Parathyroid adenoma (tissue), 2 donors: ENCODE measurements at regions not wholly inside any gene's neighbourhood (a gene's known extent, or its start where the extent isn't known, plus 50 kb on each side); places are given as distances from the start of the nearest gene placed in this dataset.

Source experiments
- H2AFZ ChIP-seq: fragments of 300-600 bp; sonication (generic); one replicate; pipeline ENCODE4 v1.7.0; 2017; ENCODE audit warnings: antibody characterized with exemption, mild to moderate bottlenecking
- H3K27ac ChIP-seq: fragments of 300-600 bp; sonication (generic); one replicate; pipeline ENCODE4 v1.7.0; 2017
- H3K27me3 ChIP-seq: fragments of 300-600 bp; sonication (generic); one replicate; pipeline ENCODE4 v1.7.0; 2017; ENCODE audit warnings: low read length; ENCODE audit not compliant: control insufficient read depth, insufficient read depth
- H3K36me3 ChIP-seq: fragments of 300-600 bp; sonication (generic); one replicate; pipeline ENCODE4 v1.7.0; 2017; ENCODE audit warnings: low read length; ENCODE audit not compliant: control insufficient read depth, insufficient read depth
- H3K4me1 ChIP-seq: fragments of 300-600 bp; sonication (generic); one replicate; pipeline ENCODE4 v1.7.0; 2017; ENCODE audit warnings: control low read depth
- H3K4me2 ChIP-seq: fragments of 300-600 bp; sonication (generic); one replicate; pipeline ENCODE4 v1.7.0; 2017; ENCODE audit warnings: low read length
- H3K4me3 ChIP-seq: fragments of 300-600 bp; sonication (generic); one replicate; pipeline ENCODE4 v1.7.0; 2017; ENCODE audit warnings: low read depth, low read length
- H3K79me2 ChIP-seq: fragments of 300-600 bp; sonication (generic); one replicate; pipeline ENCODE4 v1.7.0; 2017; ENCODE audit warnings: control low read depth
- H3K9ac ChIP-seq: fragments of 300-600 bp; sonication (generic); one replicate; pipeline ENCODE4 v1.7.0; 2017; ENCODE audit warnings: mild to moderate bottlenecking
- H3K9me3 ChIP-seq: fragments of 300-600 bp; sonication (generic); one replicate; pipeline ENCODE4 v1.7.0; 2017; ENCODE audit warnings: low read length; ENCODE audit not compliant: control insufficient read depth
- CTCF ChIP-seq: fragments of 300-600 bp; sonication (generic); IDR thresholded peaks from one replicate; pipeline ENCODE4 v1.7.0; 2017; ENCODE audit warnings: antibody characterized with exemption, mild to moderate bottlenecking
- donor health status: primary hyperparathyroidism.

GRCh38 chr1:36714301-36714700 is 231.6 kb upstream of the CSF3R start:
- Histone ChIP-seq H3K9me3 (no peaks in the 10 kb centered on the region), H3K36me3 (no peaks in the 10 kb centered on the region), H2AFZ (no peak overlapping the region), H3K4me3 (no peak overlapping the region), H3K9ac (no peak overlapping the region), H3K79me2 (no peaks in the 10 kb centered on the region), H3K27me3 (peaks cover 3% of the 10 kb centered on the region), H3K4me1 (no peaks in the 10 kb centered on the region), H3K27ac (no peak overlapping the region), H3K4me2 (no peak overlapping the region)
- TF ChIP-seq CTCF = no peak

GRCh38 chr1:36711480-36711879 is 228.8 kb upstream of the CSF3R start:
- Histone ChIP-seq H3K4me3 (no peak overlapping the region), H2AFZ (no peak overlapping the region), H3K9ac (no peak overlapping the region), H3K79me2 (no peaks in the 10 kb centered on the region), H3K4me2 (no peak overlapping the region), H3K27ac (no peak overlapping the region), H3K9me3 (no peaks in the 10 kb centered on the region), H3K4me1 (no peaks in the 10 kb centered on the region), H3K27me3 (peaks cover 3% of the 10 kb centered on the region), H3K36me3 (no peaks in the 10 kb centered on the region)
- no peak for TF ChIP-seq CTCF

GRCh38 chr1:36710951-36711350 is 228.2 kb upstream of the CSF3R start:
- no peak overlapping the region for H3K4me3 ChIP-seq
- H3K79me2 ChIP-seq = no peaks in the 10 kb centered on the region
- no peaks in the 10 kb centered on the region for H3K36me3 ChIP-seq
- H3K9ac ChIP-seq = no peak overlapping the region
- H3K4me2 ChIP-seq = no peak overlapping the region
- TF ChIP-seq CTCF = no peak
- H3K9me3 ChIP-seq = no peaks in the 10 kb centered on the region
- H3K27me3 ChIP-seq = peaks cover 3% of the 10 kb centered on the region
- no peak overlapping the region for H2AFZ ChIP-seq
- H3K4me1 ChIP-seq = no peaks in the 10 kb centered on the region
- no peak overlapping the region for H3K27ac ChIP-seq

- no peaks in the 10 kb centered on the region for H3K4me1 ChIP-seq
- H3K4me2 ChIP-seq = no peak overlapping the region
- H3K27me3 ChIP-seq = peaks cover 3% of the 10 kb centered on the region
- H3K9me3 ChIP-seq = no peaks in the 10 kb centered on the region
- H3K79me2 ChIP-seq = no peaks in the 10 kb centered on the region
- no peak overlapping the region for H3K27ac ChIP-seq
- no peak overlapping the region for H3K4me3 ChIP-seq
- TF ChIP-seq CTCF = no peak
- no peak overlapping the region for H3K9ac ChIP-seq
- no peak overlapping the region for H2AFZ ChIP-seq
- no peaks in the 10 kb centered on the region for H3K36me3 ChIP-seq
These were observed 227.3 kb upstream of the CSF3R start for GRCh38 chr1:36709869-36710481.

GRCh38 chr1:36708587-36708986 is 225.9 kb upstream of the CSF3R start:
- no peak for TF ChIP-seq CTCF
- Histone ChIP-seq H2AFZ (no peak overlapping the region), H3K9ac (no peak overlapping the region), H3K36me3 (no peaks in the 10 kb centered on the region), H3K4me2 (no peak overlapping the region), H3K9me3 (no peaks in the 10 kb centered on the region), H3K27ac (no peak overlapping the region), H3K27me3 (peaks cover 3% of the 10 kb centered on the region), H3K4me1 (no peaks in the 10 kb centered on the region), H3K79me2 (no peaks in the 10 kb centered on the region), H3K4me3 (no peak overlapping the region)
